SK-N-SH treated with all-trans-retinoic acid at 6 μM for 48 hours (cell line): ENCODE measurements at regions not wholly inside any gene's neighbourhood (a gene's known extent, or its start where the extent isn't known, plus 50 kb on each side); places are given as distances from the start of the nearest gene placed in this dataset.

ENCODE experiments used
- ATAC-seq: fragments of 200-7000 bp; cut with Tn5 transposase; 3 replicates; pipeline ENCODE4 v1.9.1; 2020; ENCODE audit warnings: mild to moderate bottlenecking, moderate library complexity
- ARNTL ChIP-seq: fragments of 450-650 bp; formaldehyde crosslinking; IDR thresholded peaks from 2 replicates; pipeline ENCODE4 v1.5.0; 2020; ENCODE audit warnings: low read depth, mild to moderate bottlenecking, moderate library complexity, borderline replicate concordance
- BACH2 ChIP-seq: fragments of 250-450 bp; sonication (Bioruptor Pico); IDR thresholded peaks from 2 replicates; pipeline ENCODE4 v1.9.0; 2021; ENCODE audit warnings: mild to moderate bottlenecking, borderline replicate concordance
- CSDC2 ChIP-seq: fragments of 250-450 bp; sonication (Bioruptor Pico); IDR thresholded peaks from 2 replicates; pipeline ENCODE4 v1.5.0; 2020; ENCODE audit warnings: mild to moderate bottlenecking, moderate library complexity
- CSRNP3 ChIP-seq: fragments of 250-450 bp; sonication (Bioruptor Pico); IDR thresholded peaks from 2 replicates; pipeline ENCODE4 v1.5.1; 2021; ENCODE audit warnings: mild to moderate bottlenecking, moderate library complexity
- ESRRG ChIP-seq: fragments of 250-450 bp; sonication (Bioruptor Pico); IDR thresholded peaks from 2 replicates; pipeline ENCODE4 v1.6.1; 2021; ENCODE audit warnings: mild to moderate bottlenecking
- GLIS3 ChIP-seq: fragments of 250-450 bp; sonication (Bioruptor Pico); IDR thresholded peaks from 2 replicates; pipeline ENCODE4 v1.5.0; 2020; ENCODE audit warnings: mild to moderate bottlenecking, moderate library complexity
- ISL1 ChIP-seq: fragments of 250-450 bp; sonication (Bioruptor Pico); IDR thresholded peaks from 2 replicates; pipeline ENCODE4 v2.1.2; 2022; ENCODE audit warnings: mild to moderate bottlenecking, moderate library complexity
- OSR1 ChIP-seq: fragments of 250-450 bp; sonication (Bioruptor Pico); IDR thresholded peaks from 2 replicates; pipeline ENCODE4 v1.8.0; 2022; ENCODE audit warnings: moderate library complexity, mild to moderate bottlenecking, inconsistent platforms
- PATZ1 ChIP-seq: fragments of 250-450 bp; sonication (Bioruptor Pico); IDR thresholded peaks from 2 replicates; pipeline ENCODE4 v1.8.0; 2020; ENCODE audit warnings: mild to moderate bottlenecking, moderate library complexity, borderline replicate concordance
- POU6F1 ChIP-seq: fragments of 250-450 bp; sonication (Bioruptor Pico); IDR thresholded peaks from 2 replicates; pipeline ENCODE4 v1.8.0; 2021; ENCODE audit warnings: low read depth, mild to moderate bottlenecking, moderate library complexity, borderline replicate concordance
- PPARA ChIP-seq: fragments of 250-450 bp; sonication (Bioruptor Pico); IDR thresholded peaks from 2 replicates; pipeline ENCODE4 v1.5.0; 2020; ENCODE audit warnings: mild to moderate bottlenecking, borderline replicate concordance
- RARB ChIP-seq: fragments of 250-450 bp; sonication (Bioruptor Pico); IDR thresholded peaks from 2 replicates; pipeline ENCODE4 v1.8.0; 2021; ENCODE audit warnings: mild to moderate bottlenecking, moderate library complexity
- SNAI2 ChIP-seq: fragments of 250-450 bp; sonication (Bioruptor Pico); IDR thresholded peaks from 2 replicates; pipeline ENCODE4 v1.5.0; 2020; ENCODE audit warnings: mild to moderate bottlenecking, moderate library complexity
- TCF4 ChIP-seq: fragments of 250-450 bp; sonication (Bioruptor Pico); IDR thresholded peaks from 2 replicates; pipeline ENCODE4 v1.8.0; 2021; ENCODE audit warnings: mild to moderate bottlenecking, moderate library complexity, borderline replicate concordance
- TOX ChIP-seq: fragments of 250-450 bp; sonication (Bioruptor Pico); IDR thresholded peaks from 2 replicates; pipeline ENCODE4 v1.8.0; 2021; ENCODE audit warnings: mild to moderate bottlenecking, moderate library complexity, borderline replicate concordance
- ZC3H10 ChIP-seq: fragments of 250-450 bp; sonication (Bioruptor Pico); IDR thresholded peaks from 2 replicates; pipeline ENCODE4 v1.5.1; 2021; ENCODE audit warnings: mild to moderate bottlenecking, moderate library complexity
- ZFP3 ChIP-seq: fragments of 250-450 bp; sonication (Bioruptor Pico); IDR thresholded peaks from 2 replicates; pipeline ENCODE4 v1.5.0; 2020; ENCODE audit warnings: mild to moderate bottlenecking, moderate library complexity
- ZFP30 ChIP-seq: fragments of 450-650 bp; formaldehyde crosslinking; IDR thresholded peaks from 2 replicates; pipeline ENCODE4 v1.5.0; 2022; ENCODE audit warnings: mild to moderate bottlenecking, moderate library complexity
- ZNF565 ChIP-seq: fragments of 450-650 bp; formaldehyde crosslinking; conservative IDR thresholded peaks from 2 replicates; pipeline ENCODE4 v1.5.0; 2020; ENCODE audit warnings: low read depth, mild to moderate bottlenecking, moderate library complexity
- ZNF8 ChIP-seq: fragments of 450-650 bp; formaldehyde crosslinking; IDR thresholded peaks from 2 replicates; pipeline ENCODE4 v1.5.0; 2020; ENCODE audit warnings: mild to moderate bottlenecking, moderate library complexity
- TF ChIP-seq, protein P1 (sequence below): fragments of 250-450 bp; sonication (Bioruptor Pico); IDR thresholded peaks from 2 replicates; pipeline ENCODE4 v1.5.1; 2020; ENCODE audit warnings: low read depth, mild to moderate bottlenecking, moderate library complexity
- TF ChIP-seq, protein P2 (sequence below): fragments of 250-450 bp; sonication (Bioruptor Pico); IDR thresholded peaks from 2 replicates; pipeline ENCODE4 v1.5.0; 2020; ENCODE audit warnings: mild to moderate bottlenecking, moderate library complexity

DNA sequence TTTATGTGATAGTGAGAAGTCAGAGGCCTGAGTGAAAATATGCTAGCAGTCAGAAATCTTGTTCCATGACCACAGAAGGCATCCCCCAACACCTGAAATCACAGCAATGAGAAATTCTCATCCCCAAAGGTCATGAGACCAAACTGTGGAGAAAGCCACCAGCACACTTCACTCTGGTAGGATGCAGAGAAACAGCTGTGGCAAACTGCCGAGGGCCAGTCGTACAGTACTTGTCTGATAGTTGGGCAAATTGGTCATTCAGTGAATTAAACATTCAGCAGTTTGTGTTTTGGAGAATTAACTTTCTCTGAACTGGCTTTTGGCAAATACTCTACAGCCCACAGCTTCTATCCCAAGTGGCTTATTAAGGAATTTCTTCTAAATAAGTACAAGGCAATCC, 117.2 kb downstream of the TSN start (continued):
- no peak for TF ChIP-seq TCF4

DNA sequence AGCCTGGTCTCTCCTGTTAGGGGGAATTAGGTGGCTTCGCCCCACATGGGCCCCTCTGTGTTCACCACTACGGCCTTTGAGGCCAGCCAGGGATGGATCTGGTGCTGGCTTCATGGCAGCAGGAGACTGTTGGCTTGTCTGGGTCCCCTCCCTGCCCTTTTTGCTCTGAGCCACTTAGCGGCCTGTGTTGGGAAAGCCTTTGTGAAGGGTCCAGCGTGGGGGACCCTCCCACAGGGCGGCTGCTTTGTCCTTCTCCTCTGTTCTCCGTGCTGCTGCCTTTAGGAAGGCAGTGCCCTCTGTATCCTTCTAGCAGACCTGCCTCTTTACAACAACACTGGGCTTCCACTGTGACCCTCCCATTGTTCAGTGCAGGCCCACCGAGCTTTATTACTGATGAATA, 118.4 kb downstream of the TSN start:
- no peak for ATAC-seq
- TF ChIP-seq ZFP30 (no peak), POU6F1 (no peak), TCF4 (no peak), ISL1 (CRISPR knock-in tag) (no peak), CSDC2 (CRISPR knock-in tag) (no peak), TOX (CRISPR knock-in tag) (no peak), PPARA (CRISPR knock-in tag) (no peak), ZFP3 (no peak), ARNTL (CRISPR knock-in tag) (no peak), RARB (CRISPR knock-in tag) (no peak), ESRRG (CRISPR knock-in tag) (no peak), BACH2 (CRISPR knock-in tag) (no peak), SNAI2 (CRISPR knock-in tag) (no peak), ZNF565 (CRISPR knock-in tag) (no peak), ZC3H10 (CRISPR knock-in tag) (no peak), CSRNP3 (CRISPR knock-in tag) (no peak)
- TF ChIP-seq, protein P1, sequence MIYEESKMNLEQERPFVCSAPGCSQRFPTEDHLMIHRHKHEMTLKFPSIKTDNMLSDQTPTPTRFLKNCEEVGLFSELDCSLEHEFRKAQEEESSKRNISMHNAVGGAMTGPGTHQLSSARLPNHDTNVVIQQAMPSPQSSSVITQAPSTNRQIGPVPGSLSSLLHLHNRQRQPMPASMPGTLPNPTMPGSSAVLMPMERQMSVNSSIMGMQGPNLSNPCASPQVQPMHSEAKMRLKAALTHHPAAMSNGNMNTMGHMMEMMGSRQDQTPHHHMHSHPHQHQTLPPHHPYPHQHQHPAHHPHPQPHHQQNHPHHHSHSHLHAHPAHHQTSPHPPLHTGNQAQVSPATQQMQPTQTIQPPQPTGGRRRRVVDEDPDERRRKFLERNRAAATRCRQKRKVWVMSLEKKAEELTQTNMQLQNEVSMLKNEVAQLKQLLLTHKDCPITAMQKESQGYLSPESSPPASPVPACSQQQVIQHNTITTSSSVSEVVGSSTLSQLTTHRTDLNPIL = no peak

GRCh38 chr2:121875585-121876185, 120.2 kb downstream of the TSN start:
- no peak for TF ChIP-seq ZNF565 (CRISPR knock-in tag)
- TF ChIP-seq PATZ1 (CRISPR knock-in tag) = no peak
- no peak for TF ChIP-seq ARNTL (CRISPR knock-in tag)
- TF ChIP-seq, protein P2, sequence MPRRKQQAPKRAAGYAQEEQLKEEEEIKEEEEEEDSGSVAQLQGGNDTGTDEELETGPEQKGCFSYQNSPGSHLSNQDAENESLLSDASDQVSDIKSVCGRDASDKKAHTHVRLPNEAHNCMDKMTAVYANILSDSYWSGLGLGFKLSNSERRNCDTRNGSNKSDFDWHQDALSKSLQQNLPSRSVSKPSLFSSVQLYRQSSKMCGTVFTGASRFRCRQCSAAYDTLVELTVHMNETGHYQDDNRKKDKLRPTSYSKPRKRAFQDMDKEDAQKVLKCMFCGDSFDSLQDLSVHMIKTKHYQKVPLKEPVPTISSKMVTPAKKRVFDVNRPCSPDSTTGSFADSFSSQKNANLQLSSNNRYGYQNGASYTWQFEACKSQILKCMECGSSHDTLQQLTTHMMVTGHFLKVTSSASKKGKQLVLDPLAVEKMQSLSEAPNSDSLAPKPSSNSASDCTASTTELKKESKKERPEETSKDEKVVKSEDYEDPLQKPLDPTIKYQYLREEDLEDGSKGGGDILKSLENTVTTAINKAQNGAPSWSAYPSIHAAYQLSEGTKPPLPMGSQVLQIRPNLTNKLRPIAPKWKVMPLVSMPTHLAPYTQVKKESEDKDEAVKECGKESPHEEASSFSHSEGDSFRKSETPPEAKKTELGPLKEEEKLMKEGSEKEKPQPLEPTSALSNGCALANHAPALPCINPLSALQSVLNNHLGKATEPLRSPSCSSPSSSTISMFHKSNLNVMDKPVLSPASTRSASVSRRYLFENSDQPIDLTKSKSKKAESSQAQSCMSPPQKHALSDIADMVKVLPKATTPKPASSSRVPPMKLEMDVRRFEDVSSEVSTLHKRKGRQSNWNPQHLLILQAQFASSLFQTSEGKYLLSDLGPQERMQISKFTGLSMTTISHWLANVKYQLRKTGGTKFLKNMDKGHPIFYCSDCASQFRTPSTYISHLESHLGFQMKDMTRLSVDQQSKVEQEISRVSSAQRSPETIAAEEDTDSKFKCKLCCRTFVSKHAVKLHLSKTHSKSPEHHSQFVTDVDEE (CRISPR knock-in tag) = no peak
- TF ChIP-seq ISL1 (CRISPR knock-in tag) = no peak
- TF ChIP-seq SNAI2 (CRISPR knock-in tag) = no peak
- no peak for TF ChIP-seq POU6F1
- TF ChIP-seq ZFP30 = no peak
- no peak for TF ChIP-seq ZC3H10 (CRISPR knock-in tag)
- TF ChIP-seq GLIS3 = no peak
- TF ChIP-seq OSR1 (CRISPR knock-in tag) = no peak
- TF ChIP-seq CSRNP3 (CRISPR knock-in tag) = no peak
- no peak for TF ChIP-seq CSDC2 (CRISPR knock-in tag)
- no peak for TF ChIP-seq PPARA (CRISPR knock-in tag)
- no peak for TF ChIP-seq ZNF8 (CRISPR knock-in tag)
- no peak for TF ChIP-seq TOX (CRISPR knock-in tag)
- ATAC-seq = no peak
